CMK (cell line): ENCODE measurements at regions not wholly inside any gene's neighbourhood (a gene's known extent, or its start where the extent isn't known, plus 50 kb on each side); places are given as distances from the start of the nearest gene placed in this dataset.

ENCODE experiments used
- DNase-seq: peaks from one replicate; pipeline ENCODE4 v3.0.0-alpha.2; 2010; ENCODE audit warnings: low read depth

DNA sequence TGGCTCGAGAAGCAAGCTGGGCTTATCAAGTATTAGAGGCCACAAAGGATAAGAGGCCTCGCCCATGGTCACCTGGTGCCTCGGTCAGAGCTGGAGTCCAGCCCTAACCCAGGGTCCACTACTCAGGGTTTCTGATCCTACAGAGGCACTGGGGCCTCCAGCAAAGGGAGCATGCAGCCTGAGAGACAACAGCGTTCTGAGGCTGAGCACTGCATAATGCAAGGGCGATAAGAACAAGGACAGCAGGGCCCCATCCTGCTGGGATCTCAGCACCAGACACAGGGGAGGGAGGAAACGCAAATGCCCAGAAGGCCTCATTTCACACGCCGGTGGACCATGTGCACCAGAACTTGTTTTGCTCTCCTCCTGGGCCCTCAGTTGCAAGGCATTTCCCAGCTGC lies 63.0 kb downstream of the C5orf15 start:
- DNase-seq = no peak

DNA sequence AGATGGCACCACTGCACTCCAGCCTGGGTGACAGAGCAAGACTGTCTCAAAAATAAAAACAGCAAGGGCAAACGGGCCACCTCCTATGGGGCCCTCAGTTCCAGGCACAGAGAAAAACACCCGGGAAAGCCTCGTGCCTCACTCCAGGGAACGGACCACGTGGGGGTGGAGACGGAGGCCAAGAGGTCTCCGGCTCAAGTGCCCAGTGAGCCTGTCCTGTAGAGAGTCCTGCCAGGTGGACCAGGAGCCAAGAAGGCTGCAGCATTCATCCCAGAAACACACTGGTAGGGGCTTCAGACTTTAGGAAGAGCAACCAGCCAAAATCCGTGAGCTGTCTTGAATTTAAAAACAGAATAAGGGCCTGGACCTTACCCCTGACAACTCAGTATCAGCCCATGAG lies 63.8 kb downstream of the C5orf15 start:
- no peak for DNase-seq

DNA sequence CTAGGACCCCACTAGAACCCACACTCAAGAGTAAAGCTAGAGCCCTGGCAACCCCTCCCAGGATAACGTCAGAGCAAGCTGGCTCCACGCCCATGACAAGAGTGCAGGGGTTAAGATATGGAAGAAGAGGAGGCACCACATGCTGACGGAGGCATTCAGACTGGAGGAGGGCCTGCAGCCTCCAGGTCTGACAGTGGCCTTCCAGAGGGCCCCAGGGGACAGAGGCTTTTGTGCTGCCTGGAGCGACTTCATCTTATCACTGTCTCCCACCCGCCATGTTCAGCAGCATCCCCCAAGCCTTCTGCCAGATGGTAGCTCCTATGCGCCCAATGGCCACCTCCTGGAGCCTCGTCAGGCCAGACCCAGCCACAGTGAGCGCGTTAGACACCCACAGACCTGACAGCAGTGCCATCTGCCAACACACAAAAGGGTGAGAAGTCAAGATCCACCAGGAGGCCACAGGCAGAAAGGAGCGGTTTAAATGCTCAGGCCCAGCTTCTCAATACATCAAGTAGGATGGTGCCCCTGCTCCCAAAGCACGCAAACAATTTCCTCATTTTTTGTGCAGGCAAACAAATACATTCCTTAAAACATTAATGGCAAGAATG lies 65.8 kb downstream of the C5orf15 start:
- DNase-seq = no peak

DNA sequence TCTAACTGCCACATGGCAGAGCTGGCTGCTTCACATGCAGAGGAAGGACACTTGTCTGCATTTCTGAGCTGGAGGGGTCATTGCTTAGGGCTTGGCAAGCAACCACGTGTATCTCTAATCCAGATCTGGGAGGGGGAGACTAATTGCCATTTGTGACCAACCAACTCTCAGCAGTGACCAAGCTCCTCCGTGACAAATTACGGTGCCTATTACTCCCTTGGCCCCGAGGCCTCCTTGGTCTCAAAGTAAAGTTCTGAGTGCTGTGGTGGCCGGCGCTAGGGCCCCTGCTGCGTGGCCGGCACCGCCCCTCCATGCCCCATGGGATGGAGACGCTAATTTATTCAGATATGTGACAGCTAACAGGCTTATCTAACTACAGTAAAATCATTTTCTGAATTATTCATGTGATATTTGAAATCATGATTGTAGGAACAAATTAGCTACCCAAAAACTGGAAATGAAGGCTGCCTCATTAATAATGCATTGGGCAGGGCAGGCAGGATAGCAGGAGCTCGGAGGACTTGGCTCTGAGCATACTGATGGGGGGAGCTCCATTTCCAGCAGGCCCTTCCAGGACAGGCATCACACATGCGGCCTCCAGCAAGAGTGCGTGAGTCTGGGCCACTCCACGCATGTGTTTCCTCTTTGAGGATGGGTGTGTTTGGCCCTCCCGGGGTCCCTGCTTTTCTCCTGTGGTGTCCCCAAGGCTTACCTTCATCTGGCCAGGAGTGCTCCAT lies 67.7 kb downstream of the C5orf15 start:
- no peak for DNase-seq

DNA sequence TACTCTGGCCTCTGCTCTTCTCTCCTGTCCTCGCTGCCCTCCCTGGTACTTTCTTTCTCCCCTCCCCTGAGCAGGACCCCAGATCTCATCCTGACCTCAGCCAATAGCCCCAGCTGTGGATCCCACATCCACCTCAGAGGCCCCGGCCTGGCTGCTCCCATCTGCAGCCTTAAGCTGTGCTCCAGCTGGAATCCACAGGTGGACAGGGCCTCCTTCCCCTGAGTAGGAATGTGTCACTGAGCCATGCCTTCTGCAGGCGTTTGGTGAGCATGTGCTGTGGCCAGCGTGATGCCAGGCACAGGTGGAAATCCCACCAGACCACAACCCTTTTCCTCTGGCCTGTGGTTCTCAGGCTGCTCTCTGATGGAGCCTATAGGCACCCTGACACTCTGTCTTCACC lies 68.9 kb downstream of the C5orf15 start:
- no peak for DNase-seq

DNA sequence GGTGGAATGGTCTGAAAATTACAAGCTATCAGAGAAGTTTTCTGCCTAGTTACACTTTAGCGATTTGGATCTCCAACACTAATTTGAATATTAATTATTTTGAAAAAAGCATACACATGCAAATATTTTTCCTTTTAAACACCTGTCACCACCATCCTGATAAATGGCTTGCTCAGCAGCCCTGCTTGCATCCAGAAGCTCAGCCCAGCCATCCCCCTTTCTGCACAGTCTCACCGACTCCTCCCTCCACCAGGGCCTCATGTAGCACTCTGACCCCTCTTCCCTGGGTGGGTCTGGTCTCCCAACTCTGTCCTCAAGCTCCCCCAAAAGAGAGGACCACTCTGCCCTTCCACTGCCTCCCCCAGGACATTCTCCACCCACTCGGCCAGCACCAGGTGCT lies 70.0 kb downstream of the C5orf15 start:
- no peak for DNase-seq

DNA sequence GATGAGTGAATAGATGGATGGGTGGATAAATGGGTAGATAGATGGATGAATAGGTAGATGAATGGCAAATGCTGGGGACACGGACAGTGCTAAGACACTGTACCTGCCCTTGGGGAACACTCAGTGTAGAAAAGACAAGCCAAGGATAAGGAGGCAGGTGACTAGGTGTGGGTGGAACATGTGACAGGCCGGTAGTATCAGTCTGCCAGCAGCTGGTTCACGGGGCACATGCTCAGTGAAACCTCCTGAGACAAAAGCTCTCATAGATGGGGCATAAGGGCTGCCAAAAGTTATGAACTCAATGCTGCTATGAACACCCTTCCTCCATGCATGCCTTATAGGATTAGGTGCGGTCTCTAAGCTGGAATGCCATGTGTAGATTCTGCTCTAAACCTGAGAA lies 71.0 kb downstream of the C5orf15 start:
- no peak for DNase-seq

DNA sequence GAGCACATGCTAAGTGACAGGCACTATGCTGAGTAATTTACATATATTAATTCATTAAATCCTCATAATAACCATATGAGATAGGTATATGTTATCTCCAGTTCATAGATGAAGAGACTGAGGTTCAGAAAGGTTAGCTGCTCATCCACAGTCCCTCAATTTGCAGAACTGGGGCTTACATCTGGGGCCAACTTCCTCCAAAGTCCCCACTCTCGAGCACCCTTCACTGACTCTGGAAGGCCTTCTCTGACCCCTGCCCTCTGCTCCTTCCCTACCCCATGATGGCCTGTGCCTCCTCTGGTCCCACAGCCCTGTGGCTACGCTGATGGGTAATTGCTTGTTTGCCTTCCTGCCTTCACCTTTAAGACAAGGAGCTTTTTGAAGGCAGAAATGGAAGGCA lies 71.6 kb downstream of the C5orf15 start:
- DNase-seq = no peak

DNA sequence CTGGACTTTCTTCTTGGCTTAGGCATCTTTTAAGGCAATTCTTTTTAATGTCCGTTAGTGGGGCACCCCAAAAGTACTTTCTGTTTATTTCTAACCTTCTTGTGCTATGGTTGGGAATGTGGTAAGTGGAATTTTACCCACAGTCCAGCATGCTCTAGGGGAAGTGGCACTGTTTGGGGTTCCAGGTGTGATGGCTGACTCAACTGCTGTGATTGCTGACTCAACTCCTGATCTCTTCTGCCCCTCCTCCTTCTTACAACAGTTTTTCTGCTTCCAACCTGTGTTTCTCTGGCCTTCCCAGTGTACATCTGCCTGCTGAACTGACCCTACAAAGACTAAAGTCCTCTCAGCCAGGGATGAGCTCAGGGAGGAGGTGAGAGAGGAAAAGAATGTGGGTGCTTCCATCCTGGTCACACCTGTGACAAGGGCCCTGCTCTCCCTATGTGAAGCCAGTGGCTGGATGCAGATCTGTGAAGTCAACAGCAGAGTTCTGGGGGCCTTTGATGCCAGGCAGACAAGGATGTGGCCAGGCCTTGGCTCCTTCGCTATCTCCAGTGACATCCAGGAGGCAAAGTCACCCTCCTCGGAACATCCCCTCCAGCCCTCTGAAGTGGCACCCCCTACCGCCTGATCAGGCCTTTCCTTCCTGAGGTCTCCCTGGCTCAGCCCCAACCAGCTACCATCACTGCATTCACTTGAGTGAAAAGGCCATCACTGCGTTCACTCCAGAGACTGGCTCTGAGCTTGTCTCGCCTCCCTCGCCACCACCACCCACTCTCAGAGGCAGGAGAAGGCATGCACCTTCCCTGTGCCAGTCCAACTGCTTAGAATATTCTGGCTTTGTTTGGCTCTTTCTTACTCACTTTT lies 72.2 kb downstream of the C5orf15 start:
- no peak for DNase-seq

DNA sequence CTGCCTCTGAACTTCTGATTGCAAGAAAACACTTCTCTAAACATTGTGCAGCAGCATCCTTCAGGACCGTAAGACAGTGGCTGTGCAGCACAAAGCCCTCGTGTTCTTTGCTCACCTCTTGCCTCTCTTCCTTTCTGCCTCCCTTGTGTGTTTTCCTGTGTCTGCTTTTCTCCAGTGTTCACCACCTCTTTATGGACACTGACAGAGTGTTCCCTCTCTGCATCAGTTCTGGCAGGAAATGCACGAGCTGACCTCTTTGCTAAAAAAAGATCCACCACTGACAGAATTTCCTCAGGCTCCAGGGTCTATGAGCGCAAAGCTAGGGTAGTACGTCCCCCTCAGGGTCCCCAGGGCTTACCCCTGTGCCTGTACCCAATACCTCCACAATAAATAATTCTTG lies 74.3 kb downstream of the C5orf15 start:
- no peak for DNase-seq

DNA sequence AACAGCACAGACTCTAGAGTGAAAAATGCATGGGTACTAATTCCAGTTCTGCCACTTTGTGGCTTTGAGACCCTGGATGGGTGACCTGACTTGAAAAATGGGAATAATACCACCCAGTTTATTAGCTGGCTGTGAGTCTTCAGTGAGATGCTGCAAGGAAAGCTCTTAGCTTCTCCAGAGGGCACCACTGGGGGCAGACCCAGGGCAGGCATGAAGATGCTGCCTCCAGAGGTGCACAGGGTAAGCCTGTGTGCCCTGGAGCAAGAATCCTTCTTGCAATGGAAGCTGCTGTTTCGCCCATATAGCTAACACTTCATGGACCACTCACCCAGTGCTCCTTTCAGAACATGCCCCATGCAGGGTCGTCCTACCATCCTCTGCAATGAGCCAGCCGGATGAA lies 75.7 kb downstream of the C5orf15 start:
- no peak for DNase-seq

DNA sequence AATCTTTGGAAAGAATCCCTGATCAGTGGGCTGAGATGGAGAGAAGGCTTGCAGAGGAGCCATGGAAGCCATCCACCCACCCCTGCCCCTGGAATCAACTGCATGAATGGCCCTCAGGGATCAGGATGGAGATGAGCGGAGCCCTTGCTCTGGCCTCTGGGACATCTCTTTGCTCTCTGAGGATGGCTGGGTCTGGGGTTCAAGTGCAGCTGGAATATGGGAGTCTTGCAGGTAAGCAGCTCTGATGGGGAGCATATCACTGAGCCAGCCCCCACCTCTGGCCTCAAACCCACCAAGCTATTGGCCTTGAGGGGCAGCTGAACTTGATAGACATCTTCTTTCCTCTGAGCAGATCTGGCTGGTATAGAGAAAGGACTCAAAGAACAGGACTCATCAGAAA lies 76.1 kb downstream of the C5orf15 start:
- DNase-seq = no peak

DNA sequence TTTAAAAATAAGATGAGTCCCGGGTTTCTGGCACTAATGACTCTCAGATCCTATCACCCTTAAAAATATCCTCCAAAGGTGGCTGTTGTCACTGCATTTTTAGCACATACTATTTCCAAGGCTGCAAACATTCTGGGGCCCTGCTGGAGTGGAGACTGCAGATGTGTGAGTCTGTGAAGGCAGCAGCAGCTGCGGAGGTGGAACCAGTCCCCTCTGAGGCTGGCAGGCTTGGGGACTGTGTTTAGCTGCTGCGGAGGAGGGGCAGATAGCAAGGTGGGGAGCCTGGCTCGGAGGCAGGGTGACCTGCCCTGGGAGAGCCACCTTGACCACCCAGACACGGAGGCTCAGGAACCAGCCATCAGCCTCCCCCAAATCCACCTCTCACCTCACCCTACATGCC lies 77.0 kb downstream of the C5orf15 start:
- no peak for DNase-seq

DNA sequence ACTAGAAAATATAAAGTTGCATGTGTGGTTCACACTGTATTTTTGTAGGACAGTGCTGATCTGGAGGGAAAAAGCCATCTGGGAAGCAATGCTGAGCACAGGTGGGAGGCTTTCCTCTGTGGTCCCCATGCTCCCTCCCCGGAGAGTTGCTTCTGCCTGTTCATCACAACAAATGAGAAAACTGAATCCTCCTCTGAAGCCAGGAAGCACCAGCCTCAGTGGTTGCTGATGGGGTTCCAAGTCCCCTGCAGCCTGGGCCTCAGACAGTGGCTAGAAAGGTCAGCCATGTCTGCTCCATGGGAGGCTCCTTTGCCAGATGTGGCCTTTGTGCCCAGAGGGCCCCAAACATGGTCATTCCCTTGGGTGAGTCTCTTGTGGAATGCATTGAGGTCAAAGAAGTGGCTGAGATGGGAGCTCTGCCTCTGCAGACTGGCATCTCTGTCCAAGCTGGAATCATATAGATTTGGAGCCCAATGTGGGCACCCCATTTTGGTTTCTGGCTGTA lies 77.6 kb downstream of the C5orf15 start:
- no peak for DNase-seq

DNA sequence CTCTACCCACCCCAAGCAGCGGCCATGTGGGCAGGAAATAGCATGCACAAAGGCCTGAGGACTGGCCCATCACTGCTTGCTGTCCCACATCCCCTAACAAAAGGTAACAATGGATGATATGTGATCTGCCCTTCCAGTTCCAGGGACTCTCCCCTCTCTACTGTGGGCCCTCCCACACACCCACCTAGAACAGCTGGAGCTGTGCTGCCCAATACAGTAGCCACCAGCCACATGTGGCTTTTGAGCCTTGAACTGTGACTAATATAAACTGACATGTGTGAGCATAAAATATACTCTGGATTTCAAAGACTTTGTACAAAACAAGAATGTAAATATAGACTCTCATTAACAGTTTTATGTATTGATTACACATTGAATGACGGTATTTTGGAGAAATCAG lies 78.1 kb downstream of the C5orf15 start:
- no peak for DNase-seq

DNA sequence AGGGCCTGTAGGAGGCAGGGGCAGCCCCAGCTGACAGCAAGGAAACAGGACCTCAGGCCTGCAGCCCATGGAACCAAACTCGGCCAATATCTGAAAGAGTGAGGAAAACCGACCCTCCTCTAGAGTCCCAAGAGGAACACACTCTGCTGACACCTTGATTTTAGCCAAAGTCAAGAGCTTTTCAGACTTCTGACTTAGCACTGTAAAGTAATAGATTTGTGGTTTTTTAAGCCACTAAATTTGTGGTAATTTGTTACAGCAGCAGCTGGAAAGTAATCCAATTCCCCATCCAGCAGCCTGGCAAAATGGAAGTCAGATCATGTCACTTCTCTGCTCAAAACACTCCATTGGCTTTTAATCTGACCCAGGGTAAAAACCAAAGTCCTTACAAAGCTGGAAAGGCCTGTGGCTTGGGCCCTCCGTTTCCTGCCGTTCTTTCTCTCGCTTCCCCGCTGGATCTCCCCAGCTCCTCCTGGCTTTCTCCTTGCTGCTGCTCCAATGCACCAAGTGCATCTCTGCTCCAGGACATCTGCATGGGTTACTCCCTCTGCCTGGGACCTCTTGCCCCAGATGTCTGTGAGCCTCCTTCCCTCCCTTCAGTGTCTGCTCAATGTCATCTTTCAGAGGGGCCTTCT lies 79.0 kb downstream of the C5orf15 start:
- DNase-seq = no peak

DNA sequence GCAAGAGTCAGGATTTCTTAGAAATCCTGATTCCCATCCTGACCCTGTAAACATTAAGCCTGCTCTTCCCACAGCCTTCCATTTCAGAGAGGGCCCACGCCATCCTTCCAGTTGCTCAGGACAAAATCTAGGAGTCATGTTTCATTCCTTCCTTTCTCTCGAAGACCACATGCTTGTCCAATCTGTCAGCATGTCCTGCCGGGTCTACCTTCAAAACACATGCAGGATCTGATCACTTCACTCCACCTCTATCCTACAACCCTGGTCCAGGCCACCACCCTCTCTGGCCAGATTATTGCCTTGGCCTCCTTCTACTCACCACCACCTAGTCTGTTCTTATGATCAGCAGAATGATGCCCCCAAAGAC lies 79.8 kb downstream of the C5orf15 start:
- DNase-seq = no peak

DNA sequence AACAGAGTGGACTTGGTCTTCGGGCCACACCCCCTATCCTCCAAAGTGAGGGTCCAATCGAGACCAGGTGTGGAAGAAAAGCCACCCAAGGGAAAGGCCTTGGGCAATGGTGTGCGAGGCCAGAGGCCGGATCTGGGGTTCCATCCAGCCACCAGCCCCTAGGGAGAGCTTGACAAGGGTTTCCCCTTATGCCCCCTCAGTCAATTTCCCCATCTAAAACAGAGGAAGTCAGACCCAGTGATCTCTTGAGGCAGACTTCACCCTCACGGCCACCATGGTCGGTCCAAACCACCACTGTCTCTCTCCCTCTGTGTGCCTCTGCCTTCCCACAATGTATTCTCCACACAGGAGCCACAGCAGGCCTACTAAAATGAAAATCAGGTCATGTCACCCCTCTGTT lies 82.9 kb downstream of the C5orf15 start:
- DNase-seq = no peak

DNA sequence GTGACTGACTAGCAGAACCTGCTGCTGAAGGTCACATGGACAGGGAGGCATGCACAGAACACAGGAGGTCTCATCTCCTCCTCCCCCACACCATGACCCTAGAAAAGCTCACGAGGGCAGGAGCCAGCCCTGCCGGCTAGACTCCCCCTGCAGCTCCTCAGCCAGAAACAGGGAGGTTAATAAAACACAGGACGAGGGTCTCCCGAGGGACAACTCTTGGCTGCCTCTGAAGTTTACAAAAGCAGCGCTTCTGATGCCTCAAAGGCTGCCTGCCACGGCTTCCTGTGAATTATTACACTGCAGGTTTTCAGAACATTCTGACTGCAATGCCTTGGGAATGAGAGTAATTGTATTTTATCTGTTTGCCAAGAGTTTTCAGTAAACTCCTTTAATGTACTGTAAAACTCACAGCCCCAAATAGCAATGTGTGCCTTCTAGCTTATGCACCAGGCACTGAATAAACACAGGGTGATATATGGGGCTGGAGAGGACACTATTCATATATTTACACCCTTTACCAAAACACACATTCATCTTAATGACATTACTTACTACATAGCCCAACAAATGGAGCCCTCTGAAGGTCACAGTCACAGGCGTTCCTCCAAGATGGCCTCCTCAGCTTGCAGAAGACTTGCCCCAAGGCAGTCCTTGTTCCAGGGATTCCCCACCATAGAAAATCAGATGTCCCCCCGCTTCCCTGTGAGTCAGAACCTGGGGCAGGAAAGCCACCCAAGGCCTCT lies 83.7 kb downstream of the C5orf15 start:
- DNase-seq = no peak

DNA sequence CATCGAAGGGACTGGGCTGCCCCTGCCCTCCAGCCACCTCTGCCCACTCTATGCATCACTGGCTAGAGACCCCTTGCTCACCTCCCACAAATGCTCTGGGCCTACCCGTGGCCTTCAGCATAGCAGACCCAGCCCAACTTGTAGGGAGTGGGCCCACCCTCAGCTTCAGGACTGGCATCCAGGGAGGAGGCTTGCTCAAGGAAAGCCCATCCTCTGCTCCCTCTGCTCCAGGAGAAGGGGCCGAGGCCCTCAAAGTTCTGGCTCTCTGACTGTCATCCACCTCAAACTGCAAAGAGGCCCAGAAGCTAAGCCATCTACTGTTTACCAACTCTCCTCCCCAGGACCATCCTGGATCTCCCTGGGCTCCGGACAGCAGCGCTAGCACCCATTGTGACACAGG lies 84.5 kb downstream of the C5orf15 start:
- no peak for DNase-seq

DNA sequence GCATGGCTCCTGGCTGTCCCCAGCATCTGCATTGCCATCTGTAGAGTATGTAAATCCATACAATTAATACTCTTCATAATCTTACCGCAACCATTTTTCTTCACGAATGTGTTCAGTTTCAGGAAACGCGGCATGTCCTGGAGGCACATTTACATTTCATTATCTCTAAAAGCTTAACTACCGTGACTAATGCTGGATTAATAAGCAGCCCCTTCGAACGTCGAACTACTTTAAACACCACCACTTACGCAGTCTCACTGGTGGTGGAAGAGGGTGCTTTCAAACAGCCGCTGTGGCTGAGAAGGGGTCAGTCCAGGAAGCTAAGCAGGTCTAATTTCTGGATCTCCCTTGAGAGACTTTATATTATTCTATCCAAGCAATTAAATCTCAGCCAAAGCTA lies 85.6 kb downstream of the C5orf15 start:
- DNase-seq = no peak

DNA sequence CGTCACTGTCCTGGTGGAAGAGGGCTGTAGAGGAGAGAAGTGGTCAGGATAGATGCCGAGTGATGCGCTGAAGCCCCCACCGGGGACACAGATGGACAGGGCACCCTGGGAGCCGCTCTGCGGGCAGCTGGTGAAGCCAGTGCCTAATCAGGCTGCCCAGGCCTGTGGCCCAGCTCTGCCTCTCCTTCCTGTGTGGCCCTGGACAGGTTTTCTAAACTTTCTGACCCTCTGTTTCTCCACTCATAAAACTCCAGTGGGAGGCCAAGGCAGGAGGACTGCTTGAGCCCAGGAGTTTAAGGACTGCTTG lies 86.1 kb downstream of the C5orf15 start:
- DNase-seq = no peak
